Inflammatory macrophage treated with lipopolysaccharide for 4 hours (primary cell): ENCODE measurements at regions not wholly inside any gene's neighbourhood (a gene's known extent, or its start where the extent isn't known, plus 50 kb on each side); places are given as distances from the start of the nearest gene placed in this dataset.
"Not testable (repeated sequence)": the region's sequence is repeated elsewhere in the genome, so short reads cannot be mapped to it uniquely, and the experiment has no call there.

Experiments used
- DNase-seq: peaks from one replicate; pipeline ENCODE4 v3.0.0-alpha.2; 2020

DNA sequence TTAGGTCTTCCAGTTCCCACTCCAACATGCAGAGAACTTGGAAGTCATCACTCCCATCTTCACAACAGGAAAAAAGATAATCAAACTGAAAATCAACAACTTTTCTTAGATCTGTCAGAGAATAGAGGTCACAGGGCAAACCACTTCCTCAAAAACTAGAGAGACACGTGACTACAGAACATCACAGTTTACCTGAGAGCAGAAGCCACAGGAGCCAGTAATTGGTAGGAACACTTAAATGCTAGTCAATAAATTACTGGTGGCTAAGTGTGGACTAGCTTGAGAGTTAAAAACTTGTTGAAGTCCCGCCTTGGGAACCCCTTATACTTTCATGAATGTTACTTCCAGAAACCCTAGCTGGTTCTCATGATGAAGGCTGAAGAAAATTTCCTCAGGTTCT, 81.1 kb downstream of the THSD1 start:
- not testable (repeated sequence) for DNase-seq

DNA sequence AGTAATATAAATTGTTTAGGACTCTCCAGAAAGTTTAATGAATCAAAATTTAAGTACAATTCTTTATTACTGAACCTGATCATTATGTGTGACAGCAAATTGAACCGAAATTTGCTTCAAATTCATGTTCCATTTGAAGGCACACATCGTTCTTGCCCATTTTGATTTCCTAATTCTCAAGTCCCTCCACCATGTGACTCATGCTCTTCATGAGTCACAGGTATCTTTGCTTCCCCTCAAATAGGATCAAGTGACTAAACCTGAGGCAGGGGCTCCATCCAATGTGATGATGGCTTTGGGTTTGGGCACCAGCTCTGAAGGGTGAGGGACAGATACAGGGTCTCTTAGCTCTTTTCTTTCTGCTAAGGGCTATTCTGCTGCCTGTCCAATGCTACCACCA, 86.1 kb downstream of the THSD1 start:
- no peak for DNase-seq

DNA sequence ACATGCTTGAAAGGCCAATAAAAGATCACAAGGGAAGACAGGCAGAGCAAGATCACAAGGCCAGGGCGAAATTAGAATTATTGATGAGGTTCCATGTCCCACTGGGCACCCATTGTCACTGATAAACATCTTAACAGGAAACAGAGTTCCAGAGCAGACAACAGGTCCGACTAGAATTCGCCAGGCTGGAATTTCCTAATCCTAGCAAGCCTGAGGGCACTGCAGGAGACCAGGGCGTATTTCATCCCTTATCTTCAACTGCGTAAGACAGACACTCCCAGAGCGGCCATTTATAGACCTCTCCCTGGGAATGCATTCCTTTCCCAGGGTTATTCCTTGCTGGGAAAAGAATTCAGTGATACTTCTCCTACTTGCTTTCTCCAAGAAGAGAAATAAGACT, 96.1 kb downstream of the THSD1 start:
- not testable (repeated sequence) for DNase-seq

DNA sequence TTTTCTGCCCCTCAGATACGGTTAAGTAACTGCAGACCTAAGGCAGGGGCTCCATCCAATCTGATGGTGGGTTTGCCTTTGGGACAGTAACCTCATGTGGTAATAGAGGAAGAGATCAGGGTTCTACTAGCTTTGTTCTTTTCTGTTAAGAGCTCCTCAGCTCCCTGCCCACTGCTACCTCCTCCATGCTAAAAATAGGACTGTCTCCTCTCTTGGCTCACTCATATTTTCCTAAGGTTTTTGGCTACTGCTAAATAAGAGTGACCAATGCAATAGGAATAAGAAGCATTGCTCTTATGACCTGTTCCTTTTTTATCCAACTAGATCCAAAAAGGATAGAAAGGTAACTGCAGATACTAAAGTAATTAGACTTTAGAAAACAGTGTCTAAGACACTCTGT, 99.6 kb downstream of the THSD1 start:
- DNase-seq, result not testable (repeated sequence)

DNA sequence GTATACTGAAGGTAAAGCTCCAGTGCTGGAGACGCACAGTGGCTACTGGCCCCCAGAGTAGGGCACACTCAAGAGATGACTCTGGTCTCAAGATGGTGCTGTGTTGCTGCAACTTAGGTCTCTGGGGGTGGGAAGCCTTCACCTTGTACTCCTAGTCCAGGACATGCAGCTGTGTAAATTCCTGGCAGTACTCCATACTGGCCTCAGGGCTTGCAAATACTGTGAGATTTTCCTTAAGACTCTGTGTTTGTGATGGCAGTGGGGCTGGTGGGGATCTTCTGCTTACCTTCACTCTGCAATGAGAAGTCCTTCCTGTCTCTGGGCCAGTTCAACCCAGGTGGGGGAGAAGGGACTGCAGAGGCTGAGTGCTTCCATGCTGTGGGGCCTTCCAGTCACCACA, 102.9 kb downstream of the THSD1 start:
- DNase-seq, result not testable (repeated sequence)

DNA sequence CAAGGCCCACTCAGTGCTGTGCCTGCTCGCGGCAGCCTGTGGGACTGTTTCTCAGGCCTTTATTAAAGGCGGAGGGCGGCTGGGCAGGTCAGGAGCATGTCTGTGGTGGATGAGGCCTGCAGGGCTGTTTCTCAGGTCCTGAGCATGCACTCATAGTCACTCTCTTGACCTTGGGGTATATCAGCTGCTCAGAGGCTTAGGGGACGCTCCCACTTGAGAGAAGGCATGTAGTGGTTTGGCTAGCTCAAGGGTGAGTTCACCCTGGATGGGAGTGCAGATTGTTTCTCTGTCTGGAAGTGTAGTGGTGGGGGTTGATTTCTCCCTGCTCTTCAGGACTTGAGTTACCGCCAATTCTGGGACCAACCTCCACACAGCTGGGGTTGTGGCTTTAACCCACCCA, 103.3 kb downstream of the THSD1 start:
- not testable (repeated sequence) for DNase-seq

DNA sequence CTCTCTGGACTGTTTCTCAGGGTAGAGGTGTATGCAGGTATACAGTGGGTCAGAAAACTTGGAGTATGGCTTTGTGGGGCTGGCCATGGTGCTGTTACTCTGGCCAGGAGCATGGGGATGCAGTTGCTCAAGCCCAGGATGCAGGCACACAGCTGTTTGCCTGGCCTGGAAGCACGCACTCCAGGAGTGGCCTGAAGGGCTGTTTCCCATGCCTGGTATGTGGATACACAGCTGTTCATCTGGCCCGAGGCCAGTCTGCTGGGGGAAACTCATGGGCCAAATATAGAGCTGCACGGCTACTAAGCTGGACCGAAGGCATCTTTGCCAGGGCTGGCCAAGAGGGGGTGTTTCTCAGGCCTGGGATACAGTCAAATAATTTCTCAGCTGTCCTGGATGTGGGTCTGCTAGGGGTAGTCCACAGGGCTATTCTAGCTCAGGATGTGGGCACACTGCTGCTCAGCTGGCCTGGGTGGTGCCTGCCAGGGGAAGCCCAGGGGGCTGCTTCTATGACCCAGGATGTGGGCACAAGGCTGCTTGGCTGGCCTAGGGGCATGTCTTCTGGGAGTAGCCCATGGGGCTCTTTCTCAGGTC, 104.1 kb downstream of the THSD1 start:
- DNase-seq, result not testable (repeated sequence)

DNA sequence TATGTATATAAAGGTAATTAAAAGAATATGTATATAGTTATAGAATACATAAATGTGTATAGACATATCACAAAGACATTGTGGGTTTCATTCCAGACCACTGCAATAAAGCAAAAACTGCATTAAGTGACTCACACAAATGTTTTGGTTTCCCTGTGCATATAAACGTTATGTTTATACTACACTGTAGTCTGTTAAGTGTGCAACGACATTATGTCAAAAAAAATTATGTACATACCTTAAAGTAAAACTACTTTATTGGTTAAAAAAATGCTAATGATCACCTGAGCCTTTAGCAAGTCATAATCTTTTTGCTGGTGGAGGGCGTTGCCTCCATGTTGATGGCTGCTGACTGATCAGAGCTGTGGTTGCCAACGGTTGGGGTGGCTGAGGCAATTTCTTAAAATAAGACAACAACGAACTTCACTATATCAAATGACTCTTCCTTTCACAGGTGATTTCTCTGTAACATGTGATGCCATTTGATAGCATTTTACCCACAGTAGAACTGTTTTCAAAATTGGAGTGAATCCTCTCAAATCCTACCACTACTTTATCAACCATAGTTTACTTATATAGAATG, 107.8 kb downstream of the THSD1 start:
- DNase-seq, result not testable (repeated sequence)

DNA sequence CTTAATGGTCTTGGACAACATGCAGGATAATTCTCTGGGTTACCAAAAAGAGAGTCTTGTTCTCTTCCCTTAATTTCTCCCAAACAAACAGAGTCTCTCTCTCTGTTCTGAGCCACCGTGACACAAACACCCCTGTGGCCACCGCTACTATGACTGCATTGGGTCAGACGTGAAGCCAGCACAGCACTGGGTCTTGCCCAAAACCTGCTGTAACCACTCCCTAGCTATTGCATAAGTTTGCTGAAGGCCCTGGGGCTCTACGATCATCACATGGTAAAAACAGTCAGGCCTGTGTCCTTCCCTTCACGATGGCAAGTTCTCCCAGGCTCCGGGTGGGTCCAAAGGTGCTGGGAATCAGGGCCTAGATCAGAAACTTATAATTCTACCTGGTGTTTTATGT, 117.1 kb downstream of the THSD1 start:
- DNase-seq, result not testable (repeated sequence)

DNA sequence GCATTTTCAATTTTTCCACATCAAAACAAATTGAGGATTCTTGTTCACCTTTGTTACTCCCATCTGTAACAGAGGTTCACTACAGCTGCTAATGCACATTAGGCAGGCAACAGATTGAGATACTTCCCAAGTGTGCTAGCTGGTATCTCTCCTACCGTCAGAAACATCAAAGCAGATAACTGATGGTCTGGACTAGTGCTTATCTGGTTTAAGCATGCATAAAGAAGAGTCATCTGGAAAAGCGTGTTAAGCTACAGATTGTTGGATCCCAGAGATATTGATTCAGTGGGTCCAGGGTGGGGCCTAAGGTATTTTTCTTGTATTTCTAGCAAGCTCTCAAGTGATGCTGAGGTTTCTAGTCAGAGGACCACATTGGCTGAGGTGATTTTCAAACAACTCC, 122.0 kb upstream of the NEK3 start:
- not testable (repeated sequence) for DNase-seq

DNA sequence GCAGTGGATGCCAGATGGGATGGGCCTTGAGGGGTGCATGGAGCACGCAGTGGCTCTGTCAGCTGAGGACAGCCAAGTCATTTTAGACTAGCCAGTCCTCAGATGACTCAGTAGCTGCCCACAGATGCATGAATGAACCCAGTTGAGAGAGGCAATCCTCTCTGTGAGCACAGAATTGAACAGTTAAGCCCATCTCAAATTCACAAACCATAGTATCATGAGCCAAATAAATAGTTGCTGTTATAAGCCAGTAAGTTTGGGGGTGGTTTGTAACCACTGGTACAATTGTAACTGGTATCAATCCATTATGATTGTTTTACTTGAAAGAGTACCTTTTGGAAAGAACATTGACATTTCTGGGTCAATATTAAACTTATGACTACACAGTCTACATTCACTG, 120.0 kb upstream of the NEK3 start:
- DNase-seq, result not testable (repeated sequence)

DNA sequence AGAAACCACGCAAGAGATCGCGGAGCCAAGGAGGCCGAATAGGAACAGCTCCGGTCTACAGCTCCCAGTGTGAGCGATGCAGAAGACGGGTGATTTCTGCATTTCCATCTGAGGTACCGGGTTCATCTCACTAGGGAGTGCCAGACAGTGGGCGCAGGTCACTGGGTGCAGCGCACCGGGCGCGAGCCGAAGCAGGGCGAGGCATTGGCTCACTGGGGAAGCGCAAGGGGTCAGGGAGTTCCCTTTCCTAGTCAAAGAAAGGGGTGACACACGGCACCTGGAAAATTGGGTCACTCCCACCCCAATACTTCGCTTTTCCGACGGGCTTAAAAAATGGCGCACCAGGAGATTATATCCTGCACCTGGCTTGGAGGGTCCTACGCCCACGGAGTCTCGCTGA, 94.9 kb upstream of the NEK3 start:
- DNase-seq, result not testable (repeated sequence)

DNA sequence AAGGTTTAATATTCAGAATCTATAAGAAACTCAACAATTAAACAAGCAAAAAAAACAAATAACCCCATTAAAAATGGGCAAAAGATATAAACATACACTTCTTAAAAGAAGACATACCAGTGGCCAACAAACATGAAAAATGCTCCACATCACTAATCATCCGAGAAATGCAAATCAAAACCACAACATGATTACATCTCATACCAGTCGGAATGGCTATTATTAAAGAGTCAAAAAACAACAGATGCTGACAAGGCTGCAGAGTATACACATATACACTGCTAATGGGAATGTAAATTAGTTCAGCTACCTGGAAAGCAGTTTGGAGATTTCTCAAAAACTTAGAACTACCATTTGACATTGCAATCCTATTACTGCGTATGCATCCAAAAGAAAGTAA, 81.4 kb upstream of the NEK3 start:
- not testable (repeated sequence) for DNase-seq

DNA sequence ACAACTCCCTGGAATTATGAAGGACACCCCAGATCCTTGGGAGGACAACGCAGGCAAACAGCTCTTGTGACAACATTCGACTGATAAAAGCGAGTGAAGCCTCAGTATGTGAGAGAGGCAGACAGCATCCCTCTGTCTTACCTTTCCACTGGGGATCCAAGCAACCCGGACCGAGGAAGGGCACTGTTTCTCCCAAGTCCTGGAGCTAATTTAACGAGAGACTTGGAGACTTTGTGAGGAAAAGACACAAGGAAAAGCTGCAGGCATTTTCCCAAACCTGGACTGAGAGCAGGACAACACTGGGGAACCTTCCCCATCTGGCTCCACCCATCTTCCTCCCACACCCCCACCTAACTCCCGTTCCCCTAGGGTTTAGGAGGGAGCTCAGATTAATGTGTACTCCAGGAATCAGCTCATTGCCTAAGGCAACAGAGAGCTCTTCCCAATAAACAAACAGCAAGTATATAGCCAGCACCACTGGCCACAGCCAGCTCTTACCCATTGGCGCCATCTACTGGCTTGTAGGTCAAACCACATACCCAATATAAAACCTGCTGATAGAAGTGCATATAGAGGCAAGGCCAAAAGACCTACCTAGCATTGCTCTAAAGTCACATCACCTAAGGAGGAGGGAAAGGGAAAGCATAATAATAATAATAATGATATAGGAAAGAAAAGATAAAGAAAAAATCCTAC, 76.7 kb upstream of the NEK3 start:
- peak; percentile 59 for DNase-seq

DNA sequence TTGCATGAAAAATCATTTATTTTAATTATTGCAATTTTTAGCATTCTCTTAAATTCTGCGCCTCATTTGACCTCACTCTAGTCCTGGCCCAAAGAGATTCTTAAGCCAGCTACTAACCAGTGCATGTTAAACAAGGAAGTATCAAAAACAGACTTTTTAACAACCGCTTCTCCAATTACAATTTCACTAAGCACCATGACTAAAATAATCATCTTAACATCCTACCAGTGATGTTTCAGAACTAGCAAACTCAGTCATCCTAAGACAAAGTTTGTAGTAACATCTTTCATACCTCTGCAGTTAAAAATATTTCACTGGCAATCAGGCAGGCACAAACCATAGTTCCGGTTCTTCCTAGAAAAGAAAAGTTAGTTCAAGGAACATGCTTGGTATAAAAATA, 75.5 kb upstream of the NEK3 start:
- DNase-seq, result not testable (repeated sequence)

DNA sequence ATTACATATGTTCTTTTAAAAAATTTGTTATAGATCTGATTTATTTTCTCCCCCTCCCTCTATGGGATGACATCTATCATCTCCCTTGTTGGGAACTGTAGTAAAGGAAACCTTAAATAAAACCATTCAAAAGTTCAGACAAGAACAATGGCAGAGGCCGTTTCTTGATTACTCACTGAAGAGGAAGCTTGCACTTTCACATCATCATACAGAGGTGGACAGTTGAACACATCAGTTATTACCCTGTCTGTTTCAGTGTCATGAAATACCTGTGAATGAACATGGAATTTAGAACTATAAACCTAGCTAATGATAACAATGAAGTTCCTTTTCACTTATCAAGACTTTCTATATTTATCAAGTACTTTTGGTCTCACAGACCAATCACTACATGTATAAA, 63.7 kb upstream of the NEK3 start:
- DNase-seq, result not testable (repeated sequence)

DNA sequence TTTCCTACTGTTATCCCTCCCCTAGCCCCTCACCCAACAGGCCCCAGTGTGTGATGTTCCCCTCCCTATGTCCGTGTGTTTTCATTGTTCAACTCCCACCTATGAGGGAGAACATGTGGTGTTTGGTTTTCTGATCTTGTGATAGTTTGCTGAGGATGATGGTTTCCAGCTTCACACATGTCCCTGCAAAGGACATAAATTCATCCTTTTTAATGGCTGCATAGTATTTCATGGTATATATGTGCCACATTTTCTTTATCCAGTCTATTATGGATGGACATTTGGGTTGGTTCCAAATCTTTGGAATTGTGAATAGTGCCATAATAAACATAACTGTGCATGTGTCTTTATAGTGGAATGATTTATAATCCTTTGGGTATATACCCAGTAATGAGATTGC, 54.5 kb upstream of the NEK3 start:
- not testable (repeated sequence) for DNase-seq

DNA sequence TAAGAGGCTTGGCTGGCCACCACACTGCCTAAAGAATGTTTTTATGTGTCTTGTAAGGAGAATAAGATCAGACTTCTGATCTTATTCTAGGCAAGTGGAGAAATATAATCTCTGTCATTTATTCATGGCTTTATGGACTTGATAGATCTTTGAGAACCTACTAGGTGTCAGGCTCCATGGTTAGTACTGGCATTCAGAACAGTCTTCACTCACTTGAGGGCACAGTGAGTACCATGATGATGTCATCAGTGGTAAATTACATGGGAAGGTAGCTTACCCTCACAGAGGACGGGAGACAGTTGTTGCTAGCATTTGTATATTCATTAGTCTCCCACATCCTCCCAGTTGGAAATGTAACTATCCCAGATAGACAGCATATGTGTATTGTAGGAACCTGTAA, 53.5 kb upstream of the NEK3 start:
- not testable (repeated sequence) for DNase-seq

DNA sequence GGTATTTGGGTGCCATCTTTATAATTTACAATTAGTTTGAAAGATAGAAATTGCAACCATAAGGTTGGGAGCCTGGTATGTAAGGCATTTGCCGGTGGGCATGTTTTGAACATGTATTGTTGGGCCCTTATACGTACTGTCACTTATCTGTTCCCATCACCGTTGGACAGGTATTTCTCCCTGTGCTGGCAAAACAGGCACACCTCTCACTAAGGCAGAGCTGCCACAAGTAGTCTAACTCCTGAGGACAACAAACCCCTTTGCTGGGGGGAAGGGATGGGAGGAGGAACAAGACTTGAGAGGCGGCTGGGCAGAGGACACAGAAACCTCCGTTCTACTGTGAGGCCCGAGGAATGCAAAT, 52.0 kb upstream of the NEK3 start:
- not testable (repeated sequence) for DNase-seq

DNA sequence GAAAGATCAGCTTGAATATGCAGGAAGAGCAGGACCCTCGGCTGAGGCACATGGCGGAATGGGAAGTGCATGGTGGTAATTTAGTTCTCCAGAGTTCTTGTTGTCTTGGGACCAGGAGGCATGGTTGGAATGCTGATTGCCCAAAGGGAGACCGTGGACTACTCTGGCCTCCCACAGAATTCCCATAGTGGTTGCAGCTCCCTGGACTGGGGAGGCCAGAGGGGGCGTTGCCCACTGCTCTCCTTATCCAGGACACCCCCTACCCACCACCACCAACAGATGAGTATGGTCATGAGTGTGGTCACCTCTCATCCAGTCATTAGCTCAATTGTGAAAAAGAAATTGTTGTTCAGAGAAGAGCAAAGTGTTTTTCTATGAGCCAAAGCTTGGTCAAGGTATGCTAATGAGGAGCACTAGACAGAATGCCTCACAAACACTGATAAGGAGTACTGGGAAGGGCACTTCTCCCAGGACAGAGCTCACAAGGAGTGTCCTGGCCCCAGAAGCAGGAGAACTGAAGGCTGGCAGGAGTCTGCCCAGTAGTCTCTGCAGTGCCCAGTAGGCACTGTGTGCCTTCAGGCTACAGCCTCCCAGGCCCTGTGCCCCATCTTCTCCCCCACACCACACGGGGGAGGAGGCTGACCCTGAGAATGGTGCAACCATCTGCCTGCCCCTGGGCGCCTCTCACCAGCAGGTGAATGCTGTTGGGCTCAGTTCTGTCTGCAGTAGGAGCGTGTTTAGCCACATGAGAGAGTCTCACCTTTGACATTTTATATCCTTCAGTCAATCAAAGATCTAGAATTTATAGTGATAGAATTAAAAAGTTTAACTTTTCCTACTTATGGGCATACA, 51.4 kb upstream of the NEK3 start:
- DNase-seq, result not testable (repeated sequence)
